ENCODE measurements at regions not wholly inside any gene's neighbourhood (a gene's known extent, or its start where the extent isn't known, plus 50 kb on each side); places are given as distances from the start of the nearest gene placed in this dataset.

DNA sequence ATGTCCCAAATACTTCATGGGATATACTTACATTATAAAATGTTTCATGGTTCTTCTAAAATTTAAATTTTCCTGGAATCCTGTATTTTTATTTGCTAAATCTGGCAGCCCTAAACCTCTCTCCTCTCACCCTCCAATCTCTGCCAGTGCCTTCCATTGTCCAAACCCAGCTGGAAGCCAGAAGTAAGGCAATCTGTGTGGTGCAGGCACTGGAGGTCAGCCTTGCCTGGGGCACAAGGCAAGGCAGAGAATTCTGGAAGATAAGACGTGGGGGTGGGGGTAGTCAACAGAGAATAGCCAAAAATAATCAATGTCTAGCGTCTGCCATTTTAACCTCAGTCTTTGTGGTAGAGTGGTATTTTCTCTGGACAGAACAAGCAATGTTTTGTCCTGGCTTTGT lies 381.7 kb downstream of the GPAM start (continued):
- TF ChIP-seq, protein P1, sequence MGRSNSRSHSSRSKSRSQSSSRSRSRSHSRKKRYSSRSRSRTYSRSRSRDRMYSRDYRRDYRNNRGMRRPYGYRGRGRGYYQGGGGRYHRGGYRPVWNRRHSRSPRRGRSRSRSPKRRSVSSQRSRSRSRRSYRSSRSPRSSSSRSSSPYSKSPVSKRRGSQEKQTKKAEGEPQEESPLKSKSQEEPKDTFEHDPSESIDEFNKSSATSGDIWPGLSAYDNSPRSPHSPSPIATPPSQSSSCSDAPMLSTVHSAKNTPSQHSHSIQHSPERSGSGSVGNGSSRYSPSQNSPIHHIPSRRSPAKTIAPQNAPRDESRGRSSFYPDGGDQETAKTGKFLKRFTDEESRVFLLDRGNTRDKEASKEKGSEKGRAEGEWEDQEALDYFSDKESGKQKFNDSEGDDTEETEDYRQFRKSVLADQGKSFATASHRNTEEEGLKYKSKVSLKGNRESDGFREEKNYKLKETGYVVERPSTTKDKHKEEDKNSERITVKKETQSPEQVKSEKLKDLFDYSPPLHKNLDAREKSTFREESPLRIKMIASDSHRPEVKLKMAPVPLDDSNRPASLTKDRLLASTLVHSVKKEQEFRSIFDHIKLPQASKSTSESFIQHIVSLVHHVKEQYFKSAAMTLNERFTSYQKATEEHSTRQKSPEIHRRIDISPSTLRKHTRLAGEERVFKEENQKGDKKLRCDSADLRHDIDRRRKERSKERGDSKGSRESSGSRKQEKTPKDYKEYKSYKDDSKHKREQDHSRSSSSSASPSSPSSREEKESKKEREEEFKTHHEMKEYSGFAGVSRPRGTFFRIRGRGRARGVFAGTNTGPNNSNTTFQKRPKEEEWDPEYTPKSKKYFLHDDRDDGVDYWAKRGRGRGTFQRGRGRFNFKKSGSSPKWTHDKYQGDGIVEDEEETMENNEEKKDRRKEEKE (IDR thresholded peaks at IDR 0.05), result no peak
- no peak for TF ChIP-seq TARDBP (IDR thresholded peaks at IDR 0.05; ENCODE audit: borderline replicate concordance)

DNA sequence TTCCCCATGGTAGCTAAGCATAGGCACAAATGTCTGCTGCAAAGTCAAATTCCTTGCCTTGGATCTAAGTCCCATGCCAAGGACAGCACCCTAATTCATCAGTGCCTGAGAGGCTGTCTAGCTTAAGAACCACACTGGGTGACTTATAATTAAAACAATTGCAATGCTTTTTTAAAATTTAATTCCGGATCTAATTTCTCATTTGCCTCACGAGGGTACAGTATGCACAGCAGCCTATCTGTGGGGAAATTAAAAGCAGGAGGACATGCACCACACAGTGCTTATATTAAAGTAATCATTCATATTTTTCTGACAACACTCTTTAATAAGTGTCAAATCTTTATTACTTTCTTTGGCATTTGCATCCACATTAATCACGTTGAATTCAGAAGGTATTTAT lies 378.8 kb downstream of the GPAM start:
- POLR2A ChIA-PET, result no interaction called here
- no peak for FAIRE-seq
- Histone ChIP-seq H3K4me3 (no peak overlapping the region), H3K27ac (ENCODE audit: control insufficient read depth, insufficient read depth) (no peak overlapping the region), H3K36me3 (ENCODE audit: control insufficient read depth in 2 of 2, insufficient read depth in 2 of 2, low read length in 1 of 2) (no peaks in the 10 kb centered on the region), H3K4me2 (ENCODE audit: control insufficient read depth, insufficient read depth) (no peak overlapping the region), H3K4me1 (ENCODE audit: control insufficient read depth, insufficient read depth, low read length) (no peaks in the 10 kb centered on the region), H3K9me3 (replicated peaks; ENCODE audit: control insufficient read depth, insufficient read depth, low read length) (no peaks in the 10 kb centered on the region), H2AFZ (ENCODE audit: control insufficient read depth, low read depth, low read length) (no peak overlapping the region), H4K20me1 (ENCODE audit: control insufficient read depth, insufficient read depth) (no peaks in the 10 kb centered on the region), H3K27me3 (replicated peaks in 1 of 2; ENCODE audit: control insufficient read depth in 2 of 2, insufficient read depth in 2 of 2, low read length in 1 of 2) (no peaks in the 10 kb centered on the region), H3K79me2 (ENCODE audit: control insufficient read depth, insufficient read depth, low read length) (no peaks in the 10 kb centered on the region), H3K9ac (ENCODE audit: control insufficient read depth, insufficient read depth, low read length) (no peak overlapping the region)
- 1% methylated on average over 3 of the region's 3 CpGs for WGBS (ENCODE audit: insufficient coverage, insufficient replicate concordance, low lambda C conversion rate, missing lambda C conversion rate)
- ATAC-seq, result no peak
- DNase-seq (ENCODE audit: low read depth, low spot score), result no peak
- intact Hi-C loops (cut with micrococcal nuclease; ENCODE audit: unreplicated experiment) (no loop called here), in situ Hi-C loops (cut with MboI) (no loop called here)
- RAD21 ChIA-PET (ENCODE audit: unreplicated experiment), result no interaction called here
- CTCF ChIA-PET, result no interaction called here
- BruUV-seq (replicated peaks), result no TSS peak
- SMC1A ChIA-PET (ENCODE audit: uncharacterized antibody, unreplicated experiment), result no interaction called here
- TF ChIP-seq, protein P2, sequence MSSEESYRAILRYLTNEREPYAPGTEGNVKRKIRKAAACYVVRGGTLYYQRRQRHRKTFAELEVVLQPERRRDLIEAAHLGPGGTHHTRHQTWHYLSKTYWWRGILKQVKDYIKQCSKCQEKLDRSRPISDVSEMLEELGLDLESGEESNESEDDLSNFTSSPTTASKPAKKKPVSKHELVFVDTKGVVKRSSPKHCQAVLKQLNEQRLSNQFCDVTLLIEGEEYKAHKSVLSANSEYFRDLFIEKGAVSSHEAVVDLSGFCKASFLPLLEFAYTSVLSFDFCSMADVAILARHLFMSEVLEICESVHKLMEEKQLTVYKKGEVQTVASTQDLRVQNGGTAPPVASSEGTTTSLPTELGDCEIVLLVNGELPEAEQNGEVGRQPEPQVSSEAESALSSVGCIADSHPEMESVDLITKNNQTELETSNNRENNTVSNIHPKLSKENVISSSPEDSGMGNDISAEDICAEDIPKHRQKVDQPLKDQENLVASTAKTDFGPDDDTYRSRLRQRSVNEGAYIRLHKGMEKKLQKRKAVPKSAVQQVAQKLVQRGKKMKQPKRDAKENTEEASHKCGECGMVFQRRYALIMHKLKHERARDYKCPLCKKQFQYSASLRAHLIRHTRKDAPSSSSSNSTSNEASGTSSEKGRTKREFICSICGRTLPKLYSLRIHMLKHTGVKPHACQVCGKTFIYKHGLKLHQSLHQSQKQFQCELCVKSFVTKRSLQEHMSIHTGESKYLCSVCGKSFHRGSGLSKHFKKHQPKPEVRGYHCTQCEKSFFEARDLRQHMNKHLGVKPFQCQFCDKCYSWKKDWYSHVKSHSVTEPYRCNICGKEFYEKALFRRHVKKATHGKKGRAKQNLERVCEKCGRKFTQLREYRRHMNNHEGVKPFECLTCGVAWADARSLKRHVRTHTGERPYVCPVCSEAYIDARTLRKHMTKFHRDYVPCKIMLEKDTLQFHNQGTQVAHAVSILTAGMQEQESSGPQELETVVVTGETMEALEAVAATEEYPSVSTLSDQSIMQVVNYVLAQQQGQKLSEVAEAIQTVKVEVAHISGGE (CRISPR knock-in tag; IDR thresholded peaks at IDR 0.05), result no peak
- TF ChIP-seq, protein P3, sequence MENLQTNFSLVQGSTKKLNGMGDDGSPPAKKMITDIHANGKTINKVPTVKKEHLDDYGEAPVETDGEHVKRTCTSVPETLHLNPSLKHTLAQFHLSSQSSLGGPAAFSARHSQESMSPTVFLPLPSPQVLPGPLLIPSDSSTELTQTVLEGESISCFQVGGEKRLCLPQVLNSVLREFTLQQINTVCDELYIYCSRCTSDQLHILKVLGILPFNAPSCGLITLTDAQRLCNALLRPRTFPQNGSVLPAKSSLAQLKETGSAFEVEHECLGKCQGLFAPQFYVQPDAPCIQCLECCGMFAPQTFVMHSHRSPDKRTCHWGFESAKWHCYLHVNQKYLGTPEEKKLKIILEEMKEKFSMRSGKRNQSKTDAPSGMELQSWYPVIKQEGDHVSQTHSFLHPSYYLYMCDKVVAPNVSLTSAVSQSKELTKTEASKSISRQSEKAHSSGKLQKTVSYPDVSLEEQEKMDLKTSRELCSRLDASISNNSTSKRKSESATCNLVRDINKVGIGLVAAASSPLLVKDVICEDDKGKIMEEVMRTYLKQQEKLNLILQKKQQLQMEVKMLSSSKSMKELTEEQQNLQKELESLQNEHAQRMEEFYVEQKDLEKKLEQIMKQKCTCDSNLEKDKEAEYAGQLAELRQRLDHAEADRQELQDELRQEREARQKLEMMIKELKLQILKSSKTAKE (IDR thresholded peaks at IDR 0.05; ENCODE audit: low read depth, poor library complexity, severe bottlenecking), result no peak
- TF ChIP-seq, protein P4, sequence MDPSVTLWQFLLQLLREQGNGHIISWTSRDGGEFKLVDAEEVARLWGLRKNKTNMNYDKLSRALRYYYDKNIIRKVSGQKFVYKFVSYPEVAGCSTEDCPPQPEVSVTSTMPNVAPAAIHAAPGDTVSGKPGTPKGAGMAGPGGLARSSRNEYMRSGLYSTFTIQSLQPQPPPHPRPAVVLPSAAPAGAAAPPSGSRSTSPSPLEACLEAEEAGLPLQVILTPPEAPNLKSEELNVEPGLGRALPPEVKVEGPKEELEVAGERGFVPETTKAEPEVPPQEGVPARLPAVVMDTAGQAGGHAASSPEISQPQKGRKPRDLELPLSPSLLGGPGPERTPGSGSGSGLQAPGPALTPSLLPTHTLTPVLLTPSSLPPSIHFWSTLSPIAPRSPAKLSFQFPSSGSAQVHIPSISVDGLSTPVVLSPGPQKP (IDR thresholded peaks at IDR 0.05; ENCODE audit: low read depth, low read length), result no peak
- TF ChIP-seq, protein P5, sequence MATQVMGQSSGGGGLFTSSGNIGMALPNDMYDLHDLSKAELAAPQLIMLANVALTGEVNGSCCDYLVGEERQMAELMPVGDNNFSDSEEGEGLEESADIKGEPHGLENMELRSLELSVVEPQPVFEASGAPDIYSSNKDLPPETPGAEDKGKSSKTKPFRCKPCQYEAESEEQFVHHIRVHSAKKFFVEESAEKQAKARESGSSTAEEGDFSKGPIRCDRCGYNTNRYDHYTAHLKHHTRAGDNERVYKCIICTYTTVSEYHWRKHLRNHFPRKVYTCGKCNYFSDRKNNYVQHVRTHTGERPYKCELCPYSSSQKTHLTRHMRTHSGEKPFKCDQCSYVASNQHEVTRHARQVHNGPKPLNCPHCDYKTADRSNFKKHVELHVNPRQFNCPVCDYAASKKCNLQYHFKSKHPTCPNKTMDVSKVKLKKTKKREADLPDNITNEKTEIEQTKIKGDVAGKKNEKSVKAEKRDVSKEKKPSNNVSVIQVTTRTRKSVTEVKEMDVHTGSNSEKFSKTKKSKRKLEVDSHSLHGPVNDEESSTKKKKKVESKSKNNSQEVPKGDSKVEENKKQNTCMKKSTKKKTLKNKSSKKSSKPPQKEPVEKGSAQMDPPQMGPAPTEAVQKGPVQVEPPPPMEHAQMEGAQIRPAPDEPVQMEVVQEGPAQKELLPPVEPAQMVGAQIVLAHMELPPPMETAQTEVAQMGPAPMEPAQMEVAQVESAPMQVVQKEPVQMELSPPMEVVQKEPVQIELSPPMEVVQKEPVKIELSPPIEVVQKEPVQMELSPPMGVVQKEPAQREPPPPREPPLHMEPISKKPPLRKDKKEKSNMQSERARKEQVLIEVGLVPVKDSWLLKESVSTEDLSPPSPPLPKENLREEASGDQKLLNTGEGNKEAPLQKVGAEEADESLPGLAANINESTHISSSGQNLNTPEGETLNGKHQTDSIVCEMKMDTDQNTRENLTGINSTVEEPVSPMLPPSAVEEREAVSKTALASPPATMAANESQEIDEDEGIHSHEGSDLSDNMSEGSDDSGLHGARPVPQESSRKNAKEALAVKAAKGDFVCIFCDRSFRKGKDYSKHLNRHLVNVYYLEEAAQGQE (IDR thresholded peaks at IDR 0.05; ENCODE audit: low read depth, low read length), result no peak
- TF ChIP-seq, protein P6, sequence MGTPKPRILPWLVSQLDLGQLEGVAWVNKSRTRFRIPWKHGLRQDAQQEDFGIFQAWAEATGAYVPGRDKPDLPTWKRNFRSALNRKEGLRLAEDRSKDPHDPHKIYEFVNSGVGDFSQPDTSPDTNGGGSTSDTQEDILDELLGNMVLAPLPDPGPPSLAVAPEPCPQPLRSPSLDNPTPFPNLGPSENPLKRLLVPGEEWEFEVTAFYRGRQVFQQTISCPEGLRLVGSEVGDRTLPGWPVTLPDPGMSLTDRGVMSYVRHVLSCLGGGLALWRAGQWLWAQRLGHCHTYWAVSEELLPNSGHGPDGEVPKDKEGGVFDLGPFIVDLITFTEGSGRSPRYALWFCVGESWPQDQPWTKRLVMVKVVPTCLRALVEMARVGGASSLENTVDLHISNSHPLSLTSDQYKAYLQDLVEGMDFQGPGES (IDR thresholded peaks at IDR 0.05), result no peak
